H1 (cell line): ENCODE measurements at regions not wholly inside any gene's neighbourhood (a gene's known extent, or its start where the extent isn't known, plus 50 kb on each side); places are given as distances from the start of the nearest gene placed in this dataset.

Source experiments
- CTCF ChIA-PET: fragments of 300-600 bp; sonication (Branson Sonifier 250); formaldehyde crosslinking; loops from one replicate; lab custom pipeline; 2021; ENCODE audit not compliant: partially characterized antibody; lab: Charles Lee
- POLR2A ChIA-PET: fragments of 300-600 bp; sonication (Branson Sonifier 250); formaldehyde crosslinking; loops from one replicate; lab custom pipeline; 2021; ENCODE audit warnings: inconsistent platforms; ENCODE audit not compliant: partially characterized antibody; lab: Charles Lee
- DNase-seq, 2 experiments: peaks; one replicate each; pipeline versions ENCODE4 v3.0.0 to v3.0.0-alpha.2; 2010 to 2022; ENCODE audit warnings: low spot score in 2 of 2, low read depth in 1 of 2, mixed read lengths in 1 of 2
- FAIRE-seq: peaks from 2 replicates; lab custom pipeline; 2011; peaks lifted over from hg19 to GRCh38; lab: Jason Lieb, UNC
- H2AFZ ChIP-seq: 2 replicates; pipeline ENCODE4 v1.8.1; 2012; ENCODE audit warnings: low read length, inconsistent platforms
- H2AK5ac ChIP-seq: 2 replicates; pipeline ENCODE4 v1.6.1; 2013; ENCODE audit warnings: low read depth, low read length
- H2BK120ac ChIP-seq: replicated peaks from 2 replicates; pipeline ENCODE3; 2013; ENCODE audit warnings: low read depth, low read length, inconsistent platforms
- H2BK12ac ChIP-seq: 2 replicates; pipeline ENCODE4 v1.6.1; 2013; ENCODE audit warnings: low read depth, low read length
- H2BK15ac ChIP-seq: 2 replicates; pipeline ENCODE4 v1.6.1; 2013; ENCODE audit warnings: low read length
- H2BK20ac ChIP-seq: 2 replicates; pipeline ENCODE4 v1.6.1; 2013; ENCODE audit warnings: low read length
- H2BK5ac ChIP-seq: 2 replicates; pipeline ENCODE4 v1.6.1; 2013; ENCODE audit warnings: low read depth, low read length
- H3K14ac ChIP-seq: 2 replicates; pipeline ENCODE4 v1.6.1; 2013; ENCODE audit warnings: inconsistent platforms; ENCODE audit not compliant: insufficient read length
- H3K18ac ChIP-seq: 2 replicates; pipeline ENCODE4 v1.6.1; 2013; ENCODE audit warnings: low read length; ENCODE audit errors: extremely low read depth
- H3K23ac ChIP-seq: 2 replicates; pipeline ENCODE4 v1.6.1; 2013; ENCODE audit warnings: inconsistent platforms; ENCODE audit not compliant: insufficient read length
- H3K23me2 ChIP-seq: 2 replicates; pipeline ENCODE4 v1.6.1; 2013; ENCODE audit warnings: low read depth, low read length
- H3K27ac ChIP-seq: 2 replicates; pipeline ENCODE4 v1.6.1; 2011; ENCODE audit warnings: low read depth, low read length, inconsistent platforms
- H3K27me3 ChIP-seq, 4 experiments: replicated peaks in 1 of 4; 1 replicate in 1 of 4; 2 replicates in 3 of 4; pipeline versions ENCODE4 v1.6.1 to v1.8.1; 2011 to 2013; ENCODE audit warnings: low read length in 3 of 4, mild to moderate bottlenecking in 3 of 4, inconsistent platforms in 2 of 4, mixed read lengths in 2 of 4, moderate library complexity in 1 of 4; ENCODE audit not compliant: control insufficient read depth in 3 of 4, insufficient read depth in 3 of 4; ENCODE audit errors: extremely low read depth in 1 of 4
- H3K36me3 ChIP-seq, 4 experiments: 2 replicates each; pipeline versions ENCODE4 v1.6.1 to v1.8.1; 2011 to 2013; ENCODE audit warnings: mild to moderate bottlenecking in 4 of 4, low read length in 3 of 4, moderate library complexity in 2 of 4, control low read depth in 1 of 4, inconsistent platforms in 1 of 4; ENCODE audit not compliant: insufficient read depth in 4 of 4, control insufficient read depth in 2 of 4
- H3K4ac ChIP-seq: replicated peaks from 2 replicates; pipeline ENCODE3; 2013; ENCODE audit warnings: low read length, low read depth, mixed read lengths, inconsistent platforms; ENCODE audit not compliant: insufficient read length
- H3K4me1 ChIP-seq, 4 experiments: replicated peaks in 1 of 4; 1 replicate in 1 of 4; 2 replicates in 3 of 4; pipeline versions ENCODE4 v1.6.1 to v1.8.1; 2011 to 2013; ENCODE audit warnings: low read length in 3 of 4, inconsistent platforms in 2 of 4, mixed read lengths in 1 of 4; ENCODE audit not compliant: insufficient read depth in 4 of 4, control insufficient read depth in 3 of 4
- H3K4me2 ChIP-seq, 2 experiments: 2 replicates each; pipeline versions ENCODE4 v1.6.1 to v1.8.1; 2011 to 2013; ENCODE audit warnings: low read depth in 2 of 2, low read length in 2 of 2, control low read depth in 1 of 2, inconsistent platforms in 1 of 2, mild to moderate bottlenecking in 1 of 2; ENCODE audit not compliant: insufficient read depth in 1 of 2
- H3K4me3 ChIP-seq, 4 experiments: fragments of 200-600, 300-600 bp in 1 of 4; sonication (generic), shearing (Covaris generic), sonication (Bioruptor Twin) in 1 of 4; 2 replicates each; pipeline versions ENCODE4 v1.5.1 to v1.8.1; 2011 to 2016; ENCODE audit warnings: low read length in 4 of 4, low read depth in 3 of 4, control low read depth in 2 of 4, inconsistent platforms in 2 of 4, mild to moderate bottlenecking in 2 of 4, mixed read lengths in 1 of 4, moderate library complexity in 1 of 4; ENCODE audit not compliant: insufficient read depth in 2 of 4; ENCODE audit errors: extremely low read depth in 1 of 4
- H3K56ac ChIP-seq: replicated peaks from 2 replicates; pipeline ENCODE3; 2013; ENCODE audit warnings: low read depth, mild to moderate bottlenecking, mixed read lengths, low read length, inconsistent platforms; ENCODE audit not compliant: insufficient read length
- H3K79me1 ChIP-seq: 2 replicates; pipeline ENCODE4 v1.6.1; 2013; ENCODE audit warnings: low read depth, low read length, control low read depth
- H3K79me2 ChIP-seq, 2 experiments: 2 replicates each; pipeline versions ENCODE4 v1.6.1 to v1.8.1; 2012 to 2013; ENCODE audit warnings: low read length in 2 of 2, mild to moderate bottlenecking in 2 of 2, inconsistent platforms in 1 of 2; ENCODE audit not compliant: insufficient read depth in 2 of 2, control insufficient read depth in 1 of 2
- H3K9ac ChIP-seq, 4 experiments: replicated peaks in 1 of 4; 1 replicate in 1 of 4; 2 replicates in 3 of 4; pipeline versions ENCODE4 v1.6.1 to v1.8.1; 2011 to 2013; ENCODE audit warnings: low read depth in 3 of 4, low read length in 3 of 4, control low read depth in 2 of 4, mild to moderate bottlenecking in 2 of 4, moderate library complexity in 2 of 4, inconsistent platforms in 1 of 4; ENCODE audit errors: extremely low read depth in 1 of 4
- H3K9me3 ChIP-seq, 2 experiments: 2 replicates each; pipeline versions ENCODE4 v1.6.1 to v1.8.1; 2012 to 2013; ENCODE audit warnings: mild to moderate bottlenecking in 2 of 2, moderate library complexity in 2 of 2, control low read depth in 1 of 2, inconsistent platforms in 1 of 2, low read depth in 1 of 2, low read length in 1 of 2, mixed read lengths in 1 of 2; ENCODE audit not compliant: insufficient read depth in 2 of 2
- H4K20me1 ChIP-seq, 2 experiments: replicated peaks in 1 of 2; 2 replicates each; pipeline versions ENCODE3 to v1.8.1; 2011 to 2013; ENCODE audit warnings: inconsistent platforms in 2 of 2, low read length in 2 of 2, mild to moderate bottlenecking in 1 of 2; ENCODE audit not compliant: insufficient read depth in 2 of 2, control insufficient read depth in 1 of 2
- H4K5ac ChIP-seq: 2 replicates; pipeline ENCODE4 v1.6.1; 2013; ENCODE audit warnings: low read length, low read depth, mixed read lengths, inconsistent platforms; ENCODE audit not compliant: insufficient read length
- H4K8ac ChIP-seq: 2 replicates; pipeline ENCODE4 v1.8.0; 2013; ENCODE audit warnings: mild to moderate bottlenecking, moderate library complexity, low read length, inconsistent platforms; ENCODE audit not compliant: insufficient read depth; ENCODE audit errors: extremely low read depth
- H4K91ac ChIP-seq: replicated peaks from 2 replicates; pipeline ENCODE3; 2013; ENCODE audit warnings: low read length, mixed read lengths, inconsistent platforms; ENCODE audit not compliant: insufficient read length
- BCL11A ChIP-seq, 2 experiments: IDR thresholded peaks; one replicate each; pipeline ENCODE4 v1.6.1; 2011; ENCODE audit warnings: low read depth in 2 of 2, low read length in 2 of 2, mild to moderate bottlenecking in 2 of 2
- CBX8 ChIP-seq: fragments of 300-800, 300-1000 bp; sonication (generic); IDR thresholded peaks from 2 replicates; pipeline ENCODE4 v1.7.1; 2016; ENCODE audit warnings: low read depth, low read length, borderline replicate concordance
- CHD1 ChIP-seq: IDR thresholded peaks from 2 replicates; pipeline ENCODE4 v1.6.1; 2012; ENCODE audit warnings: low read depth, low read length, improper control_type of control experiment
- CREB1 ChIP-seq: IDR thresholded peaks from 2 replicates; pipeline ENCODE4 v1.6.1; 2012; ENCODE audit warnings: inconsistent platforms
- EZH2 ChIP-seq: fragments of 200-600 bp; sonication (generic); IDR thresholded peaks from 2 replicates; pipeline ENCODE4 v1.7.1; 2012; ENCODE audit warnings: low read depth, mild to moderate bottlenecking, moderate library complexity, low read length, inconsistent platforms; ENCODE audit not compliant: severe bottlenecking
- JUN ChIP-seq: IDR thresholded peaks from 2 replicates; pipeline ENCODE4 v1.6.1; 2011; ENCODE audit warnings: low read depth, mild to moderate bottlenecking, improper control_type of control experiment, low read length
- JUND ChIP-seq: IDR thresholded peaks from 2 replicates; pipeline ENCODE4 v1.6.1; 2011; ENCODE audit warnings: mild to moderate bottlenecking, improper control_type of control experiment, low read length
- KDM4A ChIP-seq: IDR thresholded peaks from one replicate; pipeline ENCODE4 v1.7.1; 2012; ENCODE audit warnings: low read depth, mild to moderate bottlenecking, moderate library complexity, low read length, inconsistent platforms; ENCODE audit not compliant: severe bottlenecking
- SP2 ChIP-seq: IDR thresholded peaks from 2 replicates; pipeline ENCODE4 v1.6.1; 2012; ENCODE audit warnings: mild to moderate bottlenecking, low read length, inconsistent platforms
- SRF ChIP-seq: IDR thresholded peaks from 2 replicates; pipeline ENCODE4 v1.6.1; 2011; ENCODE audit warnings: mild to moderate bottlenecking, low read depth, low read length, moderate library complexity
- TEAD4 ChIP-seq: IDR thresholded peaks from 2 replicates; pipeline ENCODE4 v1.6.1; 2012; ENCODE audit warnings: low read depth, low read length, inconsistent platforms, mixed read lengths
- WGBS, 2 experiments: shearing (Covaris generic) in 1 of 2; methylation state at CpG; one replicate each; pipeline versions ENCODE4 v1.1.6 to v1.1.7; 2013 to 2015; ENCODE audit warnings: low lambda C conversion rate in 2 of 2, mixed read lengths in 2 of 2, inconsistent platforms in 1 of 2, low coverage in 1 of 2, missing lambda C conversion rate in 1 of 2; ENCODE audit not compliant: insufficient replicate concordance in 2 of 2, insufficient coverage in 1 of 2, insufficient read length in 1 of 2; ENCODE audit errors: extremely low coverage in 1 of 2, missing lambda C conversion rate in 1 of 2; 5-methylcytosine and 5-hydroxymethylcytosine counted together
- TF ChIP-seq, protein P1 (sequence below): IDR thresholded peaks from 2 replicates; pipeline ENCODE4 v1.6.1; 2012; ENCODE audit warnings: inconsistent platforms
- TF ChIP-seq, protein P2 (sequence below): IDR thresholded peaks from 2 replicates; pipeline ENCODE4 v1.6.1; 2012; ENCODE audit warnings: inconsistent platforms

DNA sequence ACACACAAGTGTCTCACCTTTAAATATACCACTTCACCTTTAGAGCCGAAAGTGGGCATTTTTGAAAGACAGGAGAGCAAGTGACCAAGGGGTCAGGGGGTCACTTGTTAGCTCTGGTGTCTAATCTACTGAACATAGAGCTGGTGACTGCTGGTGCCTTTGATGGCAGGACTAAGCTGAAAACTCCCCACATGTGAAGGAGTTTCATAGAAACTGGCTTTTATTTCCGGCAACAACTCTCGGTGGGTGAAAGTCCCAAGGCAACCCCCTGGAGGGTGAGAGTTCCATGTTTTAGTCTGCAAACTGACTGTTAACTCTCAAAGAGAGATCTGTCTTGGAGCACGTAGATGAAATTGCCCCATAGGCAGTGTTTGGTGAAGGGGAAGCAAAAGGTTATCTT is 466.9 kb downstream of the DMRTA1 start:
- DNase-seq, result no peak
- peaks cover 0 to 7% (median 2%) of the 10 kb centered on the region in 4 experiments; a peak in 3 of 7 replicates for H3K4me1 ChIP-seq
- 87% methylated on average over 4 of the region's 4 CpGs; no CpG with 5 or more reads in 1 of the 2 experiments for whole genome bisulfite sequencing, 2 experiments
- H3K18ac ChIP-seq, result no peak overlapping the region
- H2BK15ac ChIP-seq, result no peak overlapping the region
- no peaks in the 10 kb centered on the region for H3K79me1 ChIP-seq
- CTCF ChIA-PET, result no interaction called here
- no peak overlapping the region for H2AFZ ChIP-seq
- no peak overlapping the region for H3K23ac ChIP-seq
- H3K9me3 ChIP-seq, result no peaks in the 10 kb centered on the region
- H4K91ac ChIP-seq, result no peak overlapping the region
- POLR2A ChIA-PET, result no interaction called here
- no peaks in the 10 kb centered on the region for H4K20me1 ChIP-seq
- H3K4ac ChIP-seq, result no peak overlapping the region
- H2BK5ac ChIP-seq, result no peak overlapping the region
- H3K4me3 ChIP-seq, result no peak overlapping the region
- H2BK120ac ChIP-seq, result no peak overlapping the region
- no peak overlapping the region for H4K8ac ChIP-seq
- H3K27me3 ChIP-seq, result no peaks in the 10 kb centered on the region
- H3K56ac ChIP-seq, result no peak overlapping the region
- H3K4me2 ChIP-seq, result no peak overlapping the region
- no peak overlapping the region for H2BK20ac ChIP-seq
- no peak overlapping the region for H4K5ac ChIP-seq
- H3K79me2 ChIP-seq, result no peaks in the 10 kb centered on the region
- H3K23me2 ChIP-seq, result no peaks in the 10 kb centered on the region
- H3K9ac ChIP-seq, result no peak overlapping the region
- H2AK5ac ChIP-seq, result no peak overlapping the region
- no peak for FAIRE-seq
- H2BK12ac ChIP-seq, result no peak overlapping the region
- H3K36me3 ChIP-seq, result no peaks in the 10 kb centered on the region; a peak in 1 of 8 replicates
- H3K27ac ChIP-seq, result no peak overlapping the region
- no peak overlapping the region for H3K14ac ChIP-seq
- TF ChIP-seq, protein P1, sequence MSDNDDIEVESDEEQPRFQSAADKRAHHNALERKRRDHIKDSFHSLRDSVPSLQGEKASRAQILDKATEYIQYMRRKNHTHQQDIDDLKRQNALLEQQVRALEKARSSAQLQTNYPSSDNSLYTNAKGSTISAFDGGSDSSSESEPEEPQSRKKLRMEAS, result no peak
- TF ChIP-seq SP2 (no peak), CREB1 (no peak), EZH2 (no peak), KDM4A (no peak), JUN (no peak), SRF (no peak), BCL11A (IDR thresholded peaks at IDR 0.05; ENCODE audit: low read depth in 2 of 2, low read length in 2 of 2) (no peak), CHD1 (no peak), JUND (no peak), CBX8 (no peak), TEAD4 (no peak)
- TF ChIP-seq, protein P2, sequence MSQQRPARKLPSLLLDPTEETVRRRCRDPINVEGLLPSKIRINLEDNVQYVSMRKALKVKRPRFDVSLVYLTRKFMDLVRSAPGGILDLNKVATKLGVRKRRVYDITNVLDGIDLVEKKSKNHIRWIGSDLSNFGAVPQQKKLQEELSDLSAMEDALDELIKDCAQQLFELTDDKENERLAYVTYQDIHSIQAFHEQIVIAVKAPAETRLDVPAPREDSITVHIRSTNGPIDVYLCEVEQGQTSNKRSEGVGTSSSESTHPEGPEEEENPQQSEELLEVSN, result no peak
